ENCODE measurements at regions not wholly inside any gene's neighbourhood (a gene's known extent, or its start where the extent isn't known, plus 50 kb on each side); places are given as distances from the start of the nearest gene placed in this dataset.

DNA sequence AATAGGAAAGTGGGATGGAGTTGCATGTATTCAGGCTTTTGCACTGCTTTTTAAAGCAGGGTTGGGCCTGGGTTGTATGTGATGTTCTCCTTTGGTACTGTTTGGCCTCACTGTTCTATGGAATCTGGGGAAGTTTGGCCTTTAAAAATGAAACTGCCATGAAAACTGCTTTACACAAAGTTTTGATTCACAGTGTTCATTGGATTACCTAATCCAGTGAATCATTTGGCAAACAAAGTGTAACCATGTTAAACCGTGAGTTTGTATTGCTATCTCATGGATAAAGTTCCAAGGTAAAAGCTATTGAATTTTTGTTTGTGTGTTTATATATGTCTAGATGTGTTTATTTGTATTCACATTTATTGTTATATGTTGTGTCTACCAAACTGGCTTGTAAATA, 1658.6 kb downstream of the OLFM4 start:
- TF ChIP-seq, protein P1, sequence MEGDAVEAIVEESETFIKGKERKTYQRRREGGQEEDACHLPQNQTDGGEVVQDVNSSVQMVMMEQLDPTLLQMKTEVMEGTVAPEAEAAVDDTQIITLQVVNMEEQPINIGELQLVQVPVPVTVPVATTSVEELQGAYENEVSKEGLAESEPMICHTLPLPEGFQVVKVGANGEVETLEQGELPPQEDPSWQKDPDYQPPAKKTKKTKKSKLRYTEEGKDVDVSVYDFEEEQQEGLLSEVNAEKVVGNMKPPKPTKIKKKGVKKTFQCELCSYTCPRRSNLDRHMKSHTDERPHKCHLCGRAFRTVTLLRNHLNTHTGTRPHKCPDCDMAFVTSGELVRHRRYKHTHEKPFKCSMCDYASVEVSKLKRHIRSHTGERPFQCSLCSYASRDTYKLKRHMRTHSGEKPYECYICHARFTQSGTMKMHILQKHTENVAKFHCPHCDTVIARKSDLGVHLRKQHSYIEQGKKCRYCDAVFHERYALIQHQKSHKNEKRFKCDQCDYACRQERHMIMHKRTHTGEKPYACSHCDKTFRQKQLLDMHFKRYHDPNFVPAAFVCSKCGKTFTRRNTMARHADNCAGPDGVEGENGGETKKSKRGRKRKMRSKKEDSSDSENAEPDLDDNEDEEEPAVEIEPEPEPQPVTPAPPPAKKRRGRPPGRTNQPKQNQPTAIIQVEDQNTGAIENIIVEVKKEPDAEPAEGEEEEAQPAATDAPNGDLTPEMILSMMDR (IDR thresholded peaks at IDR 0.05): no peak
- no peak for TF ChIP-seq EZH2 (IDR thresholded peaks at IDR 0.05; ENCODE audit: borderline replicate concordance, insufficient read depth, low read depth, low read length, poor library complexity, severe bottlenecking)

All from B cell (primary cell).